ENCODE measurements at regions not wholly inside any gene's neighbourhood (a gene's known extent, or its start where the extent isn't known, plus 50 kb on each side); places are given as distances from the start of the nearest gene placed in this dataset.

DNA sequence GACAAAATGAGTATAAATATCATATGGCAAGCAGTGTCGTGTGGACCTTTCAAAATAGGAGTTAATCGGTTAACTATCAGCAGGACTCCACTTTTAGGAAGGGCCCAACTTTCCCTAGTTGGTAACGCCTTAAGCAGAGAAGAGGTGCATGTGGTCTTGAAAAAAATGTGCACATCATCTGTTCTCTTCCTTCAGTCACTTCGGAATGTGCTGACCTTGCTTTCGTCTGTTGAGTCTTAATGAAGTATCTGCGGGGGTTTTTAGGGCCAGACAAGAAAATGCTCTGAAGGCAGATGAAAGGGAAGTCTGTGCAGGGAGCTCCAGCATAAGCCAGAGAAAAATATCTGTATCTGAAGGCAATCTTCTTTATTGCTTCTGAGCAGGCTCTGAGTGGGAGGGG is 185.2 kb downstream of the AEBP2 start:
- no peak for DNase-seq (ENCODE audit: low read depth in 2 of 2)

DNA sequence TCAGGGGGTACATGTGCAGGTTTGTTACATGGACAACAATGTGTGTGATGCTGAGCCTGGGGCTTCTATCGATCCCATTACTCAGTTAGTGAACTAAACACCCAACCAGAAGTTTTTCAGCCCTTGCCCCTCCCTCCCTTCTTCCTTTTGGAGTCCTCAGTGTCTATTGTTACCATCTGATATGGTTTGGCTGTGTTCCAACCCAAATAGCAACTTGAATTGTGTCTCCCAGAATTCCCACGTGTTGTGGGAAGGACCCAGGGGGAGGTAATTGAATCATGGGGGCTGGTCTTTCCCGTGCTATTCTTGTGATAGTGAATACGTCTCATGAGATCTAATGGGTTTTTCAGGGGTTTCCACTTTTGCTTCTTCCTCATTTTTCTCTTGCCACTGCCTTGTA is 186.3 kb downstream of the AEBP2 start:
- peak; percentile 64 to 94 for DNase-seq (ENCODE audit: low read depth in 2 of 2)

DNA sequence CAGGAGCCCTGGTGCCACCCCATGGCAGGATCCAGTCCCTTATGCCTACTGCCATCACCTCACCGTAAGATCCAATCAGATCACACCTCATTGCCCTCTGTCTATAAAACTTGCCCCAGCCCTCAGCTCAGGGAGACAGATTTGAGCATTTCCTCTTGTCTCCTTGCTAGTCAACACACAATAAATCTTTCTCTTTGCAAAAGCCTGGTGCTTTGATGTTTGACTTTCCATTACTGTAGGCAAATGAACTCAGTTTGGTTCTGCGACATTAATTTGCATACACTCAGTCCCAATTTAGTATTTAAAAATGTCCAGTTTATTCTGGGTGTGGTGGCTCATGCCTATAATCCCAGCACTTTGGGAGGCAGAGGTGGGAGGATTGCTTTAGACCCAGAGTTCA is 188.4 kb downstream of the AEBP2 start:
- no peak for DNase-seq (ENCODE audit: low read depth in 2 of 2)

DNA sequence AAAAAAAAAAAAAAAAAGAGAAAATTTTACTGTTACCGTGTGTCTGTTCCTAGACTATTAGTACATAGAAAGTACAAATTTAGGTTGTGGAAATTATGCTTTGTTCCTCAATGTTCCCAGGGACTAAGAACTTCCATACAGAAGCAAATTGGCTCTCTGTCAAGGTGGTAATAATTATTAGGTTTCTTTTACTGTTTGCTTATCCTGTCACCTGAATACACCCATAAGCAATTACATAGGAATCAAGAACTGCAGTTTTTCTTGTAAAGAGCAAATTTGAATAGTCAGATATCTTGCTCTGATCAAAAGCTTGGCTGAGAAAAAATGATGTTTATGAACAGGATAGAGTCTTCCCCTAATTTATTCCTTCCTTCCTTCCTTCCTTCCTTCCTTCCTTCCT is 191.2 kb downstream of the AEBP2 start:
- no peak for DNase-seq (ENCODE audit: low read depth in 2 of 2)

DNA sequence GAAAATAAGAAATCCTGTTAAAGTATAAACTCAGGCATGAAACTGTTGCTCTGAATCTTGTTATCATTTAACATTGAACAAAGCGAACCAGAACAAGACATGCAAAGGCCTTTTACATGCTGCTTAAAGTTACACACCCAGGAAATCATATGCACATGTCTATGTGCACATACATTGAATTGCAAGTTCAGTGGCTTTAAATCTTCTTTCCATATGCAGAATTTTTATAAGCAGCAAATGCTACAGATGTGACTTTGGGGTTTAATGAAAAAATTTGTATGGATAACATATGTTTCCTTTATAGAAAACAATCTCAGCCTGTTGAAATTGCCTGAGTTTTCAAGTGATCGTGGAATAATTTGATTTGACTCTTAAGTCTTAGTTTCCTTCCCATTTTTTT is 193.9 kb downstream of the AEBP2 start:
- no peak for DNase-seq (ENCODE audit: low read depth in 2 of 2)

DNA sequence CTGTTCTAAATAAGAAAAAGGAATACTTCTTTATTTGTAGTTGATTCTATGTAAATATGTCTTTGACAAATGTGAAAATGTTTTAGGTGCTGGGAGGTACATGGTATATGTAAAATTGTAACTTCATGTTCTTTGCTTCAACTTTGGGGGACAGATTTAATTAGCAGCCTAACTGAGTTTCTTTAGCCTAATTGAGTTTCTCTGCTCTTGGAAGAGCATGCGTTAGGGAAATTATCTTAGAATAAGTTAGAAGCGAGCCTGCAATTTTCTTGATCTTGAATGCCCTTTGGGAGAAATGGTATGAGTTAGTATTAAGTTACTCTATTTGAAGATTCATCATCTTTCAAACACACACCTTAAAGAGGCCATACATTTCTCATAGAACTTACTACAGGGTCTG is 194.3 kb downstream of the AEBP2 start:
- no peak for DNase-seq (ENCODE audit: low read depth in 2 of 2)

DNA sequence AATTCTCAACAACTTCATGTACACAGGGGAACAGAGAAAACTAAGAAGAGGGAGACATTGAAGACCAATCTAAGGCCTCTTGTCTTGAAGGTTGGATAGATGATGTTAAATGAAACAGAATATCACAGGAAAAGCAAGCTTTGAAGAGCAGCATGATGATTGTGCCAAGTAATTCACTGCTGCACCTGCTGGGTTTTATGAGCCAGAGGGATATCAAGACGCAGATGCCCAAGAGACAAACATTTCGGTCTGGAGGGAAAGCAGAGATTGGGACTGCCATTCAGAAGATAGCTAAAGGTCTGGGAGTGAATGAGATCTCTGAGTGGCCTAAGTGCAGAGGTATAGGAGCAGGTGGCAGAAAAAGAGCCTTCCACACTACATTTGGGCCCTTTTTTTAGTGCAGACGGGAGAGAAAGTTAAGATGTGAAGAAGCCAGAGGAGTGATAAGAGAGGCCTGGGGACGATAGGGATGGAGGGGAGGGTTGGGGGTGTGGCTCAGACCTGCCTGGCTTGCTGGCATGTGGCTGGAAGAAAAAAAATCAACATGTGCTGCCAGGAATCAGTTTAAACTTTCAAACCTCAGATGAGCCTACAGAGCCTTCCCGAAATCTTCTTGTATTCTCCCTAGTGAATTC is 200.6 kb downstream of the AEBP2 start:
- no peak for DNase-seq (ENCODE audit: low read depth in 2 of 2)

DNA sequence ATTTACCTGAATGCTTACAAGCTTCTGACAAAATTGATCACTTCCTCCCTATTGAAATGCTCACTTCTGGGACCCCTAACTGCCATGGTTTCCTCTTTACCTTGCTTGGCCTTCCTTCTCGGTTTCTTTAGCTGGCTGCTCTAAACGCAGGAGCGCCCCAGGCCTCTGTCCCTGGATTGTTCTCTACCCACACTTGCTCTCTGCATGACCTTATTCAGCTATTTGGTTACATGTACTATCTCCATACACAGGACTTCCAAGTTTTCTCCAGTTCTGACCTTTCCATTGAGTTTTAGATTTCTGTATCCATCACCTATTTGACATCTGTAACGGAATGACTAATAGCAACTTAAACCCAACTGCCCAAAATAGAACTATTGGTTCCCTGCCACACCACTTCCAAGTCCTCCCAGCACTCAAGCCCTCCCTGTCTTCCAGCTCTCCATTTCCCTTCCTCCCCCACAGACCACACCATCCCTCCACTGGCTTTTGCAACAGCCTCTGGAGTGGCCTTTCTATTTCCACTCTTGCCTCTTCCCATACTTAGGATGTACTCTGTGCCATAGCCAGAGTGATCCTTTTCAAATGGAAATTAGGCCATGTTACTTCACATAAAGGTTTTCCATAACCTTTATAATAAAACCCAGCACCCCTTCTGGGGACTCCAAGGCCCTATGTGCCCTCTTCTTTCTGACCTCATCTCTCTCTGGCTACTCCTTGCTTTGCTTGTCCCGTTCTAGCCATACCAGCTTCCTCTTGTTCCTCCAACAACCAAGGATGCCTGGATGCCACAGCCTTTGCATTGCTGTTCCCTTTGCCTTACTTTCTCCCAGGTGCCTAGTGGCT is 202.2 kb downstream of the AEBP2 start:
- peak in 1 of 2 donors; percentile 65 for DNase-seq (ENCODE audit: low read depth in 2 of 2)

DNA sequence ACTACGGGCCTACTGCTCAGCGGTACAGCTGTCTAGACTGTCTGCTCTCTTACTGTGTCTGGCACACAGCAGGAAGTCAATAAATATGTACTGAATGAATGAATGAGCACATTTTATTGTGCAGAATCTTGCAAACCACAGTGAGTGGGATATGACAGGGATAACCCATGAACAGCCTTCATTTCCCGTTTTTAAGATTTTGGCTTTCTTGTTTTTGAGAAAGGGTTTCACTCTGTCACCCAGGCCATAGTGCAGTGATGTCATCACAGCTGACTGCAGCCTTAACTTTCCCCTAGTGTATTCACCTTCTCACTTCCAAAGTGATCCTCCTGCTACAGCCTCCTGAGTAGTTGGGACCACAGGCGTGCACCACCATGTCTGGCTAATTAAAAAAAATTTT is 203.1 kb downstream of the AEBP2 start:
- DNase-seq (ENCODE audit: low read depth in 2 of 2) = peak in 1 of 2 donors; percentile 35

DNA sequence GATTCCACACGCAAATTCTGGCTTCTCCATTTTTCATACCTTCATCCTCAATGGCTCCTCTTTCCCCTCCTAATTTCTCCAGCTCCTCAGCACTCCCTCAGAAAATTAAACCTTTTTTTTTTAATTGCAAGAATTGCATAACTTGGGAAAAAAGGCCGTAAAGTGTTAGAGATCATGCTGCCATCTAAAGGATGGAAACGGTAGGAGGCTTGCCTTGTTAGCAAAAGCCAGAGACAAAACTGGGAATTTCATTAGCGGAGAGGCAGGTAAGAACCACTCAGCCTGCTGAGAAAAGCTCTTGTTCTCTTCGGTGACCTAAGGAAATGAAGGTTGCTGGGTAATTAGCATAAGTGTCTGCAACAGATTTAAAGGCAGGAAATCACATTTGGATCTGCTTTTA is 204.3 kb downstream of the AEBP2 start:
- peak; percentile 78 to 85 for DNase-seq (ENCODE audit: low read depth in 2 of 2)

DNA sequence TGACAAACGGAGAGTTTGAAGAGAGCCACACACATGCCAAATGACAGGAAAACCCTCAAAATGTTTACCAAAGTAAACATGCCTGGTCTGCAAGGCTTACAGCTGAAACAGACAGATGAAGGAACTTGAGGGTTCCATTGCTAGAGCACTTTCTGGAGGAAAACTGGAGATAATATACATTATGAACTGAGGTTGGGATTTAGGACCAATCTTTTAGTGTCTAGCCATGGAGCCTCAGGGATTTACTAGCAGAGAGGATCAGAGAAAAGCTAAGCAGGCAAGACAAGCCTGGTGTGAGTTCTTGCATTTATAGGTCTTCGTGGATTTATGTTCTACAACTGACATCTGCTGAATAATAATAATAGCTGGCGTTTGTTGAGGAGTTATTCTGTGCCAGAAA is 205.3 kb downstream of the AEBP2 start:
- no peak for DNase-seq (ENCODE audit: low read depth in 2 of 2)

DNA sequence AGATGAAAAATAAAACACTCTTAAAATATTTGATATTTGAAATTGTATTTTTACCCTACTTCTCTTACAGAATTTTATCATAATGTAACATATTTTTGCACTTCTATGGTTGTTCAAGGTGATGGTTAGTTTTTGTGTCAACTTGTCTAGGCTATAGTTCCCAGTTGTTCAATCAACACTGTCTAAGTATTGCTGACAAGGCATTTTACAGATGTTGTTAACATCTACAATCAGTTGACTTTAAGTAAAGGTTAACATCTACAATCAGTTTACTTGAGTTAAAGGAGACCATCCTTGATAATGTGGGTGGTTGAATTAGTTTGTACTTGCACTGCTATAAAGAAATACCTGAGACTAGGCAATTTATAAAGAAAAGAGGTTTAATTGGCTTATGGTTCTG is 206.5 kb downstream of the AEBP2 start:
- DNase-seq (ENCODE audit: low read depth in 2 of 2) = no peak

DNA sequence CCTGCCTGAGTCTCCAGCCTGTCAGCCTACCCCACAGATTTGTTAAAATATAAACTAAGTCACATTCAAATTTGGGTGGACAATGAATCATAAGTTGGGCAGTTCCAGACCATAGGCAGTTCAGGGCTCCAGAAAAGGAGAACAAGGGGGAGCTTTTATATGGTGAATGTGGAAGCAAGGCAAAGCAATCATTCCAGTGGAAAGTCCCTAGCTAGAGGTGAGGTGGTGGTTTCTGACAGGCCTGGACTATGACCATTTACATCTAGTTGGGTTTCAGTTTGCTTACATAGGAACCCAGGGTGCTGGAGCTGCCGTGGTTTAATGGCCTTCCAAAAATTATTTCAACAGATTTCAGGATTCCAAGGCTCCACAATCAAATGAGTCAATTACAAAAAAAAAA is 207.3 kb downstream of the AEBP2 start:
- DNase-seq (ENCODE audit: low read depth in 2 of 2) = no peak

DNA sequence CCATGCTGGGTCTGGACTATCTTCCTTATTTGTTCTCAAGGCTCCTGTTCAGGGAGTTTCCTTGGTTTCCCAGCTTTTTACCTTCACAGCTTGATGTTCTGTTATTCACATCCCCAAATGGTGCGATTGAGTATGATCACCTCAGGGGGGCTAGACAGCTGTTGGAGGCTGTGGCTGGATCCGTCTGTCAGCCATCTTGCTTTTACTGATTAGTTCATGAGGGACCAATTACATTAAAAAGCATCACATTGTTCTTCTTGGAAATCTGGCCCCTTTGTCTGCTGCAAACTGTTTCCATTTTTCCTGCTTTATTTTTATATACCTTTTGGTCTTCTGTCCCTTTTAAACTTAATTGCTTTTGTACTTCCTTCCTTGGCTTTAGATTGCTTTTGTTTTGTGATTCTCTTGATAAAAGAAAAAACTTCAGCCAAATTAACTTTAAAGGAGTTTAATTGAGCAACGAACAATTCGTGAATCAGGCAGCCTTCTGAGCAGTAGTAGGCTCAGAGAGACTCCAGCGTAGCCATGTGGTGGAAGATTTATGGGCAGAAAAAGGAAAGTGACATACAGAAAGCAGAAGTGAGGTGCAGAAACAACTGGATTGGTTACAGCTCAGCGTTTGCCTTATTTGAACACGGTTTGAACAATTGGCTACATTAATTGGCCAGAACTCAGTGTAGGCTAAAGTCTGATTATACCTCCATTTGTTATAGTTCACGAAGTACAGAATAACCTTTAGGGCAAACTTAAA is 208.7 kb downstream of the AEBP2 start:
- DNase-seq (ENCODE audit: low read depth in 2 of 2) = peak in 1 of 2 donors; percentile 14

DNA sequence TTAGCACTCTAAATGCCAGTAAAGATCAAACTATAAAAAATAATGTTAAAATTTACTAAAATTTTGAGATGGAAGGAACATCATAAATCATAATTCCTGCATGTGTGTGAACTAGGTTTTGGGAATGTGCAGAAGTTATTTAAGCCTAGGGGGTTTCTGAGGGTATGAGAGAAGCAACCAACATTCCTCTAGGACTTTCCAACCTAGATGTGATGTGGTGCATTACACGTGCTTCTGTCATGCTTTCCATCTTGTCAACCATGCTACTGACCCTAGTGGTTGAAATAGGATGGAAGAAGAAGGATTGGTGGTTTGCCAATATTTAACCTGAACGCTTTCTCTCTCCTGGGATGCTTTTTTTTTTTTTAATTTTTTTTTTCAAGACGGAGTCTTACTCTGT is 209.3 kb downstream of the AEBP2 start:
- DNase-seq (ENCODE audit: low read depth in 2 of 2) = no peak

DNA sequence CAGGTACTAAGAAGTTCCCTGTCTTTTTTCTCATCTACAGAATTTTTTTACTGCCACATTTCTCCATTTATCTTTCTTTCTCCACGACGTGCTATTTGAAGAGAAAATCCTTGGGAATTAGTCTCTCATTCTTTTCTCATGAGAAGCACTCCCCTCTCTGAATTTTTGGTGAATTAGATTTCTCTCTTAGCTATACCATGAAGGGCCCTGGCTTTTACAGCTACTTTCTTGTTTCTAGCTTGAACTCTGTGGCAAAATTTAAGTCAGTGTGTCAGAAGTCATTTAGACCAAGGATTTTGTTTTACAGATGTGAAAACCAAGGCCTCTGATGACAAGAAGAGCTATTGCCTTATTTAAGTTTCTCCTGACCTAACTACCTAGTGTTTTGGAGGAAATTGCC is 213.1 kb downstream of the AEBP2 start:
- DNase-seq (ENCODE audit: low read depth in 2 of 2) = no peak

DNA sequence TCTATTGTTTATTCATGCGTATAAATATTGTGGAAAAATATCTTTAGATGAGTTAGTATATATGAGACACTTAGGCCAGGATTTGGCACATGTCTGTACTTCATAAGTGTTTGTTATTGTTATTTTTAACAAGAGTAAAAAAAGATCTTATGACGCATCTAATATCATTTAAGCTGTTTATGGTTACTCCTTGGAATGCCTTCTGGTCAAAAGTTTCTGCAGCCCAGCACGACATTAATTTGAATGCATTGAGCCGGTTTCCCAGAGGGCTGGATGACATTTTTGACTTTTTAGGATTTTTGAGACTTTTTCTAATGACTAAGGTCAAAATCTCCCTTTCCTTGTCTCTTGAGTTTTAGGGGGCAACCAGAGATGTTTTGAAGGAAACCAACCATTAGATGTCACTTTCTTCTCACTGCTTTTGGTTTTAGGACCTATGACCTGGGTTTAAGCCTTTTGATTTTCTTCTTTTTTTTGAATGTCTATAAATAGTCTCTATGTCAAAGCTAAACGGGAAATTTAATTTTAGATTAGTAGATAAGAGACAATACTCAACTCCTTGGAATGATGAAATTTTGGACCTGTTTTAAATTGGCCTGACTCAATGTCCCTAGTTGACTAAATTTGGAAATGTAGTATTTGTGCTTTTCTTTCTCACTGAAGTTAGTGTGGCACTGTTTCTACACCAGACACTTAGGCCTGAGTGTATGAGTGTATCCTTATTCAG is 215.5 kb downstream of the AEBP2 start:
- no peak for DNase-seq (ENCODE audit: low read depth in 2 of 2)

DNA sequence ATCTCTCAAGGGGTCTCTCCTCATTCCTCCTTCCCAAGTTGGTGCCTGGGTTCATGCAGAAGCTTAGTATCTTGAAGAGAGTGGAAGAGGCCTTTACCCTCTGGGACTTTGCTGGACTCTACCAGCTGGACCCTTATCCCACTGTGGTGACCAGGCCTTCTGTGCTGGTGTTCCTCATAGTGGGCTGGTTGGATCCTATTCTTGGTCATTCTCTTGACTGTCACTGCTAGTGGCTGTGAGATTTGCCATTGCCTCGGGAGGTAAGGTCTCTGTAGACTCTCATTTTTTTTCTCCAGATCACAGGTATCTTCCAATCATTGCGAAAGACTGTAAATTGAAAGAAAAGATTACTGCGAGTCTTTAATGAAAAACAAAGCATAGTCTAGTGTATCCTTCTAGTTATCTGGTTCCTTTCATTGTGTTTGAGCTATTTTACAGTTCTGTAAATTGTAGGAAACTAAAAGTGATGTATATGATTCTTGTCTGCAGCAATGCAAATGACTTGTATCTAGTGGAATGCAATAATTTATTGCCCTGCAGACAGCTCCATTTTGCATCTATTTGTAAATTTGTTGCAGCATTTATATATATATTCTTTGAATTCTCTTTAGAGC is 217.9 kb downstream of the AEBP2 start:
- DNase-seq (ENCODE audit: low read depth in 2 of 2) = no peak

DNA sequence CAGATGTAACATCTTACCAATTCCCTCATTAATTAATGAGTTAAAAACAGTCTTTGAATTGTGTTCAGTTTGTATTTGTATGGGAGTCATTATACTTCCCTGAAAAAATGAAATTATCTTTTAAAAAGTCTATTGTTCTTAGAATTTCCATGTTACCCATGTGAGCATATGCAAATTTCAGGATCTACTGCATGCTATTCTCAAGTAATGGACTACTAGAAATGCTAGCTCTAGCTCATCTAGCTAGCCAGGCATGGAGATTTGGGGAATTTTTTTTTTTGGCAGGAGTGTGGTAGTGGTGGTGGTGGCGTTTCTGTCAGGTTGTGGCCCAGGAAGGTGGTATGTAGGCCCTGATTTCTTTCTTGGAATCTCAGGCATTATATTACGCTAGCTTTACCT is 218.4 kb downstream of the AEBP2 start:
- no peak for DNase-seq (ENCODE audit: low read depth in 2 of 2)

DNA sequence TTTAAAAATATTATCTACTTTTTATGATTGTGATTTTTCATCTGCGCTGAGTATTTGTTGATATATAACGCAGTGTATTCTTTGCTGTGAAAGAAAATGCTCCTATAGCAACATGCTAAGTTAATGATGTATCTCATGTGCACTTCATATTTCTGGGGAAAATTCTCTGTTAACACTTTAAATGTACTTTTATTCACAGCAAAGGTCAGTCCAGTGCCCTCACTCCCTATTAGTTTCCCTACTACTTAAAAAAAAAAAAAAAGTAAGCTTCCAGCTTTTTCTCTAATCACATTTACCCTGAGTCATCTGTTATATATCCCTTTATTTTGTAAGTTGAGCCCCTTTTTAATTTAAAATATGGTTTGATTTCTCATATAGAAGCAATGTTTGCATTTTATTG is 219.8 kb downstream of the AEBP2 start:
- no peak for DNase-seq (ENCODE audit: low read depth in 2 of 2)

DNA sequence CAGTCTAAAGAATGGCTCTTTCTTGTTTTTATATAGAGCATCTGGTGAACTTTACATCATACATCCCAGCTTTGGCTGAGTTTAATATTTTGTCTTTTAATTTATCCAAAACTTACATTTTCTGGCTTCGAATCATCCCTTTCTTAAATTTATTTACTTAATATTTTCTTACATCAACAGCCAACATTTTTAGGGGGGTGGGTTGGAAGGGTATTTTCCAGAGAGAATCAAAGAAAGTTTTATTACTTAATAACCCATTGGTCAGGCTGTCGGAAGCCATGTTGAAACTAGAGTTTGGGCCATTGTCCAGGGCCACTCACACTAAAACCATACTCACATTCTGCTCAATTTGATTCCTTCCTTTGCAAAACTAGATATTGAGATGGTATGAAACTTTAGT is 220.2 kb downstream of the AEBP2 start:
- DNase-seq (ENCODE audit: low read depth in 2 of 2) = no peak
